ENCODE measurements at regions not wholly inside any gene's neighbourhood (a gene's known extent, or its start where the extent isn't known, plus 50 kb on each side); places are given as distances from the start of the nearest gene placed in this dataset.

DNA sequence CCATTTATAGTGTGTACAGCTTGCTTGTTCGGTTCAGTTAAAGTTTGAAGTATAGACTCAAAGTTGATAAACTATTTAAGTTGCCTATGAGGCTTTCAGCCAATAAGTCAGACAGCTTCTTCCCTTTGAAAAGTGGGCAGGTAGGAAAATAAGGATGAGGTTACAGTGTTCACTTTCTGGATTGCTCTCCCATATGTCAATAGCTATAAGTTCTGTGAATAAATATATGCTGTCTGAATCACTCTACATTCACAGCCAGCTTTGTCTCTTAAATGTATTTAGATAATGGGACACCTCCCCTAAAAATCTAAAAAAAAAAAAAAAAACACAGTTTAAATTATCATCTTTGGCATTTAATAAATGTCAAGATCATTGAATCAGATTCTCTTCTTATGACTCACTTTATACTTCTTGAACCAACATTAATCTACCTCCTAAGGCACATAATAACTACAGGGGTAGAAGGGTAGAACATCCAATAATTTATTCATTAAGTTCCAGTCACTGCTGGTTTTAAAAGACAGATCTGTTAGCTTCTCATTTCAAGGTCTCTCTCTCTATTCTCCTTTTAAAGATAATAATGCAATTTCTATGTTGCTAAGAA, 126.4 kb upstream of the PCED1B start:
- TF ChIP-seq POLR2AphosphoS5 (IDR thresholded peaks at IDR 0.05) = no peak
- TF ChIP-seq, protein P1, sequence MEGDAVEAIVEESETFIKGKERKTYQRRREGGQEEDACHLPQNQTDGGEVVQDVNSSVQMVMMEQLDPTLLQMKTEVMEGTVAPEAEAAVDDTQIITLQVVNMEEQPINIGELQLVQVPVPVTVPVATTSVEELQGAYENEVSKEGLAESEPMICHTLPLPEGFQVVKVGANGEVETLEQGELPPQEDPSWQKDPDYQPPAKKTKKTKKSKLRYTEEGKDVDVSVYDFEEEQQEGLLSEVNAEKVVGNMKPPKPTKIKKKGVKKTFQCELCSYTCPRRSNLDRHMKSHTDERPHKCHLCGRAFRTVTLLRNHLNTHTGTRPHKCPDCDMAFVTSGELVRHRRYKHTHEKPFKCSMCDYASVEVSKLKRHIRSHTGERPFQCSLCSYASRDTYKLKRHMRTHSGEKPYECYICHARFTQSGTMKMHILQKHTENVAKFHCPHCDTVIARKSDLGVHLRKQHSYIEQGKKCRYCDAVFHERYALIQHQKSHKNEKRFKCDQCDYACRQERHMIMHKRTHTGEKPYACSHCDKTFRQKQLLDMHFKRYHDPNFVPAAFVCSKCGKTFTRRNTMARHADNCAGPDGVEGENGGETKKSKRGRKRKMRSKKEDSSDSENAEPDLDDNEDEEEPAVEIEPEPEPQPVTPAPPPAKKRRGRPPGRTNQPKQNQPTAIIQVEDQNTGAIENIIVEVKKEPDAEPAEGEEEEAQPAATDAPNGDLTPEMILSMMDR (IDR thresholded peaks at IDR 0.05) = no peak

All from esophagus muscularis mucosa (tissue), 3 donors.